ENCODE measurements at regions not wholly inside any gene's neighbourhood (a gene's known extent, or its start where the extent isn't known, plus 50 kb on each side); places are given as distances from the start of the nearest gene placed in this dataset.
"Not testable (repeated sequence)": the region's sequence is repeated elsewhere in the genome, so short reads cannot be mapped to it uniquely, and the experiment has no call there.

- intact Hi-C loops (cut with micrococcal nuclease), result no loop called here
- Mint-ChIP-seq H3K27me3 (no peaks in the 10 kb centered on the region), H3K4me1 (no peaks in the 10 kb centered on the region), H3K9me3 (peaks cover 0 to 6% (median 1%) of the 10 kb centered on the region in 8 donors), H3K36me3 (no peaks in the 10 kb centered on the region), H3K4me3 (no peak overlapping the region), H3K27ac (no peak overlapping the region)
- CTCF ChIA-PET (ENCODE audit: partially characterized antibody), result interaction anchor here (1.0 kb wide), 1 partner anchor 29 kb away, joined by 3 read pairs; no protein-coding TSS in a partner anchor
- Histone ChIP-seq H3K4me1 (ENCODE audit: insufficient read depth, low read length) (no peaks in the 10 kb centered on the region), H3K27ac (ENCODE audit: low read depth, low read length) (no peak overlapping the region), H3K27me3 (ENCODE audit: insufficient read depth, low read length) (no peaks in the 10 kb centered on the region), H3K4me3 (ENCODE audit: low read length in 2 of 2) (no peak overlapping the region), H3K9me3 (ENCODE audit: control insufficient read depth in 1 of 2, low read length in 2 of 2) (no peaks in the 10 kb centered on the region), H3K36me3 (ENCODE audit: insufficient read depth, low read length) (no peaks in the 10 kb centered on the region)
- POLR2A ChIA-PET (ENCODE audit: partially characterized antibody), result no interaction called here
- DNase-seq, result no peak
These were observed 325.5 kb downstream of the SI start for GRCh38 chr3:164752812-164753211.

- H3K36me3 Mint-ChIP-seq, result no peaks in the 10 kb centered on the region
- CTCF ChIA-PET (ENCODE audit: partially characterized antibody), result no interaction called here
- no peak overlapping the region for H3K27ac Mint-ChIP-seq
These were observed 329.7 kb downstream of the SI start for GRCh38 chr3:164748626-164749025.

GRCh38 chr3:164741869-164742268 lies 336.4 kb downstream of the SI start:
- Mint-ChIP-seq H3K4me3 (no peak overlapping the region), H3K27ac (no peak overlapping the region), H3K4me1 (no peaks in the 10 kb centered on the region), H3K27me3 (no peaks in the 10 kb centered on the region), H3K9me3 (peaks cover 2 to 26% (median 14%) of the 10 kb centered on the region in 8 donors), H3K36me3 (no peaks in the 10 kb centered on the region)
- Histone ChIP-seq H3K9me3 (ENCODE audit: control insufficient read depth in 1 of 2, low read length in 2 of 2) (peaks cover 0 to 2% of the 10 kb centered on the region in 2 donors), H3K27me3 (ENCODE audit: insufficient read depth, low read length) (no peaks in the 10 kb centered on the region), H3K27ac (ENCODE audit: low read depth, low read length) (no peak overlapping the region), H3K4me1 (ENCODE audit: insufficient read depth, low read length) (no peaks in the 10 kb centered on the region), H3K4me3 (ENCODE audit: low read length in 2 of 2) (no peak overlapping the region), H3K36me3 (ENCODE audit: insufficient read depth, low read length) (no peaks in the 10 kb centered on the region)
- ChIA-PET POLR2A (ENCODE audit: partially characterized antibody) (no interaction called here), CTCF (ENCODE audit: partially characterized antibody) (no interaction called here)
- intact Hi-C loops (cut with micrococcal nuclease), result no loop called here
- no peak for DNase-seq

More at GRCh38 chr3:164748626-164749025, 329.7 kb downstream of the SI start:
- no peak overlapping the region for H3K27ac ChIP-seq (ENCODE audit: low read depth, low read length)
- H3K9me3 Mint-ChIP-seq, result peaks cover 0 to 10% (median 4%) of the 10 kb centered on the region in 8 donors
- POLR2A ChIA-PET (ENCODE audit: partially characterized antibody), result no interaction called here
- no peaks in the 10 kb centered on the region for H3K27me3 Mint-ChIP-seq
- no peak overlapping the region for H3K4me3 ChIP-seq (ENCODE audit: low read length in 2 of 2)
- no peak for DNase-seq
- no peaks in the 10 kb centered on the region for H3K4me1 ChIP-seq (ENCODE audit: insufficient read depth, low read length)
- H3K4me1 Mint-ChIP-seq, result no peaks in the 10 kb centered on the region
- H3K36me3 ChIP-seq (ENCODE audit: insufficient read depth, low read length), result no peaks in the 10 kb centered on the region
- peaks cover 0 to 2% of the 10 kb centered on the region in 2 donors for H3K9me3 ChIP-seq (ENCODE audit: control insufficient read depth in 1 of 2, low read length in 2 of 2)
- H3K4me3 Mint-ChIP-seq, result no peak overlapping the region
- H3K27me3 ChIP-seq (ENCODE audit: insufficient read depth, low read length), result no peaks in the 10 kb centered on the region
- intact Hi-C loops (cut with micrococcal nuclease), result no loop called here

DNA sequence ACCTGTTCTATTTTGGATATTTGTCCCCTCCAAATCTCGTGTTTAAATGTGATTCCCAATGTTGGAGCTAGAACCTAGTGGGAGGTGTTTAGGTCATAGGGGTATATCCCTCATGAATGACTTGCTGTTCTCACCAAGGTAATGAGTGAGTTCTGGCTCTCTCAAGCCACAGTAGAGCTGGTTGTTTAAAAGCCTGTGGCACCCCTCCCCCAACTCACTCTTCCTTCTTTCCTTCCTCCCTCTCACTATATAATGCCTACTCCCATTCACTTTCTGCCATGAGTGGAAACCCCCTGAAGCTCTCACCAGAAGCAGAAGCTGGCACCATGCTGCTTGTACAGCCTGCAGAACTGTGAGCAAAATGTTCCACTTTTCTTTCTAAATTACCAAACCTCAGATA lies 341.1 kb downstream of the SI start:
- CTCF ChIA-PET (ENCODE audit: partially characterized antibody), result no interaction called here
- Mint-ChIP-seq H3K36me3 (no peaks in the 10 kb centered on the region), H3K27ac (no peak overlapping the region), H3K27me3 (no peaks in the 10 kb centered on the region), H3K4me1 (no peaks in the 10 kb centered on the region), H3K9me3 (peaks cover 4 to 22% (median 15%) of the 10 kb centered on the region in 8 donors), H3K4me3 (no peak overlapping the region)
- no peak for DNase-seq
- intact Hi-C loops (cut with micrococcal nuclease), result no loop called here
- no peaks in the 10 kb centered on the region for H3K27me3 ChIP-seq (ENCODE audit: insufficient read depth, low read length)
- no peaks in the 10 kb centered on the region for H3K9me3 ChIP-seq (ENCODE audit: control insufficient read depth in 1 of 2, low read length in 2 of 2)
- no peaks in the 10 kb centered on the region for H3K36me3 ChIP-seq (ENCODE audit: insufficient read depth, low read length)
- H3K4me1 ChIP-seq (ENCODE audit: insufficient read depth, low read length), result no peaks in the 10 kb centered on the region
- POLR2A ChIA-PET (ENCODE audit: partially characterized antibody), result no interaction called here
- no peak overlapping the region for H3K4me3 ChIP-seq (ENCODE audit: low read length in 2 of 2)
- H3K27ac ChIP-seq (ENCODE audit: low read depth, low read length), result no peak overlapping the region

DNA sequence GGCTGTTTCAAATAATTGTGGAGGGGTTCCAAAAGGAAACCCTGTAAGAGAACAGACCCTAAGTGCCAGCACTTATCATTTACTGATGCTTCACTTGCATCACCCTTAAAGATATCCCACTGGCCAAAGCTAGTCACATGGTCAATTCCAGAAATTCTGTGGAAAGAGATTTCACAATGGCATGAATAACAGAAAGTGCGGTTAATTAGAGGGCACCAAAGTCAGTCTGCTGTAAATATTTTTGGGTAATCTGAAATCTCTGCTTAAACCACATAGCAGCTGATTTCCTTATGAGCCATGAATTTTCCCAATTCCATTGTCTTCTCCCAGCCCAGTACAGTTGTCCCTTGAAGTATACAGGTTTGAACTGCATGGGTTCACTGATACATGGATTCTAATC lies 346.1 kb downstream of the SI start:
- no peaks in the 10 kb centered on the region for H3K4me1 Mint-ChIP-seq

GRCh38 chr3:164730815-164731360 lies 347.4 kb downstream of the SI start:
- H3K36me3 ChIP-seq (ENCODE audit: insufficient read depth, low read length), result no peaks in the 10 kb centered on the region
- Mint-ChIP-seq H3K27ac (no peak overlapping the region), H3K9me3 (peaks cover 0 to 10% (median 2%) of the 10 kb centered on the region in 8 donors), H3K27me3 (no peaks in the 10 kb centered on the region), H3K4me1 (no peaks in the 10 kb centered on the region), H3K4me3 (no peak overlapping the region), H3K36me3 (no peaks in the 10 kb centered on the region)
- H3K4me1 ChIP-seq (ENCODE audit: insufficient read depth, low read length), result no peaks in the 10 kb centered on the region
- ChIA-PET POLR2A (ENCODE audit: partially characterized antibody) (no interaction called here), CTCF (ENCODE audit: partially characterized antibody) (no interaction called here)
- no peak overlapping the region for H3K27ac ChIP-seq (ENCODE audit: low read depth, low read length)
- intact Hi-C loops (cut with micrococcal nuclease), result no loop called here
- H3K9me3 ChIP-seq (ENCODE audit: control insufficient read depth in 1 of 2, low read length in 2 of 2), result no peaks in the 10 kb centered on the region
- H3K4me3 ChIP-seq (ENCODE audit: low read length in 2 of 2), result no peak overlapping the region
- no peaks in the 10 kb centered on the region for H3K27me3 ChIP-seq (ENCODE audit: insufficient read depth, low read length)
- DNase-seq, result no peak

More for the DNA sequence above, 346.1 kb downstream of the SI start:
- no peak overlapping the region for H3K27ac ChIP-seq (ENCODE audit: low read depth, low read length)
- no peaks in the 10 kb centered on the region for H3K36me3 ChIP-seq (ENCODE audit: insufficient read depth, low read length)
- H3K9me3 Mint-ChIP-seq, result peaks cover 0 to 8% (median 2%) of the 10 kb centered on the region in 8 donors
- POLR2A ChIA-PET (ENCODE audit: partially characterized antibody), result no interaction called here
- H3K4me1 ChIP-seq (ENCODE audit: insufficient read depth, low read length), result no peaks in the 10 kb centered on the region
- H3K27me3 Mint-ChIP-seq, result no peaks in the 10 kb centered on the region
- no peak overlapping the region for H3K27ac Mint-ChIP-seq
- H3K4me3 ChIP-seq (ENCODE audit: low read length in 2 of 2), result no peak overlapping the region
- intact Hi-C loops (cut with micrococcal nuclease), result no loop called here
- CTCF ChIA-PET (ENCODE audit: partially characterized antibody), result no interaction called here
- H3K9me3 ChIP-seq (ENCODE audit: control insufficient read depth in 1 of 2, low read length in 2 of 2), result no peaks in the 10 kb centered on the region
- H3K27me3 ChIP-seq (ENCODE audit: insufficient read depth, low read length), result no peaks in the 10 kb centered on the region
- H3K36me3 Mint-ChIP-seq, result no peaks in the 10 kb centered on the region
- no peak overlapping the region for H3K4me3 Mint-ChIP-seq
- no peak for DNase-seq

- no peaks in the 10 kb centered on the region for H3K36me3 Mint-ChIP-seq
- no peaks in the 10 kb centered on the region for H3K27me3 Mint-ChIP-seq
- H3K4me1 Mint-ChIP-seq, result no peaks in the 10 kb centered on the region
- H3K4me3 Mint-ChIP-seq, result no peak overlapping the region
- H3K4me1 ChIP-seq (ENCODE audit: insufficient read depth, low read length), result no peaks in the 10 kb centered on the region
- intact Hi-C loops (cut with micrococcal nuclease), result no loop called here
- H3K9me3 ChIP-seq (ENCODE audit: control insufficient read depth in 1 of 2, low read length in 2 of 2), result no peaks in the 10 kb centered on the region
- no peak overlapping the region for H3K27ac ChIP-seq (ENCODE audit: low read depth, low read length)
- DNase-seq, result peak in 1 of 5 donors; percentile 23
- H3K9me3 Mint-ChIP-seq, result peaks cover 0 to 13% (median 5%) of the 10 kb centered on the region in 8 donors
- CTCF ChIA-PET (ENCODE audit: partially characterized antibody), result interaction anchor here (1.0 kb wide), 1 partner anchor 30 kb away, joined by 3 read pairs; no protein-coding TSS in a partner anchor
- H3K27ac Mint-ChIP-seq, result no peak overlapping the region
- no peaks in the 10 kb centered on the region for H3K36me3 ChIP-seq (ENCODE audit: insufficient read depth, low read length)
- no peaks in the 10 kb centered on the region for H3K27me3 ChIP-seq (ENCODE audit: insufficient read depth, low read length)
- H3K4me3 ChIP-seq (ENCODE audit: low read length in 2 of 2), result no peak overlapping the region
- POLR2A ChIA-PET (ENCODE audit: partially characterized antibody), result no interaction called here
These were observed 354.9 kb downstream of the SI start for GRCh38 chr3:164723396-164723795.

DNA sequence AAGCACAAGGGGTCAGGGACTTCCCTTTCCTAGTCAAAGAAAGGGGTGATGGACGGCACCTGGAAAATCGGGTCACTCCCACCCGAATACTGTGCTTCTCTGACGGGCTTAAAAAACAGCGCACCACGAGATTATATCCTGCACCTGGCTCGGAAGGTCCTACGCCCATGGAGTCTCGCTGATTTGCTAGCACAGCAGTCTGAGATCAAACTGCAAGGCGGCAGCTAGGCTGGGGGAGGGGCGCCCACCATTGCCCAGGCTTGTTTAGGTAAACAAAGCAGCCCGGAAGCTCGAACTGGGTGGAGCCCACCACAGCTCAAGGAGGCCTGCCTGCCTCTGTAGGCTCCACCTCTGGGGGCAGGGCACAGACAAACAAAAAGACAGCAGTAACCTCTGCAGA lies 375.5 kb downstream of the SI start:
- H3K27ac ChIP-seq (ENCODE audit: low read depth, low read length); H3K27me3 ChIP-seq (ENCODE audit: insufficient read depth, low read length); H3K4me3 ChIP-seq (ENCODE audit: low read length in 2 of 2); H3K36me3 ChIP-seq (ENCODE audit: insufficient read depth, low read length); POLR2A ChIA-PET (ENCODE audit: partially characterized antibody); H3K27me3 Mint-ChIP-seq; H3K4me3 Mint-ChIP-seq; H3K36me3 Mint-ChIP-seq; H3K4me1 Mint-ChIP-seq; intact Hi-C loops (cut with micrococcal nuclease); CTCF ChIA-PET (ENCODE audit: partially characterized antibody); H3K27ac Mint-ChIP-seq; H3K4me1 ChIP-seq (ENCODE audit: insufficient read depth, low read length); H3K9me3 ChIP-seq (ENCODE audit: control insufficient read depth in 1 of 2, low read length in 2 of 2): not testable (repeated sequence)
- peaks cover 0 to 12% (median 6%) of the 10 kb centered on the region in 8 donors for H3K9me3 Mint-ChIP-seq
- DNase-seq, result peak in 1 of 5 donors; percentile 22

Data from CD4-positive, alpha-beta memory T cell (primary cell).